NCI-H1417 (cell line): ENCODE measurements at regions not wholly inside any gene's neighbourhood (a gene's known extent, or its start where the extent isn't known, plus 50 kb on each side); places are given as distances from the start of the nearest gene placed in this dataset.
A peak's percentile ranks its signal among the peaks of the same experiment; 100 is the strongest.

Experiments
- DNase-seq, 3 experiments: peaks; one replicate each; lab custom pipeline; 2025; lab: John Stamatoyannopoulos, UW

- DNase-seq: no peak
These were observed 411.3 kb downstream of the SPRY1 start for GRCh38 chr4:123807866-123808265.

GRCh38 chr4:123809864-123810263 lies 413.3 kb downstream of the SPRY1 start:
- DNase-seq: no peak

GRCh38 chr4:123812066-123812390 lies 415.4 kb downstream of the SPRY1 start:
- DNase-seq: peak in 1 of 3 experiments; percentile 26

- no peak for DNase-seq
These were observed 417.3 kb downstream of the SPRY1 start for GRCh38 chr4:123813901-123814300.

- DNase-seq: no peak
These were observed 419.9 kb downstream of the SPRY1 start for GRCh38 chr4:123816462-123816861.

GRCh38 chr4:123817025-123817688 lies 420.6 kb downstream of the SPRY1 start:
- no peak for DNase-seq

GRCh38 chr4:123819362-123820035 lies 422.9 kb downstream of the SPRY1 start:
- no peak for DNase-seq

- no peak for DNase-seq
These were observed 425.3 kb downstream of the SPRY1 start for GRCh38 chr4:123821861-123822260.

GRCh38 chr4:123822353-123822752 lies 425.8 kb downstream of the SPRY1 start:
- no peak for DNase-seq

- DNase-seq: no peak
These were observed 426.6 kb downstream of the SPRY1 start for GRCh38 chr4:123823244-123823643.

- DNase-seq: no peak
These were observed 427.9 kb downstream of the SPRY1 start for GRCh38 chr4:123824524-123824923.

- DNase-seq: no peak
These were observed 429.1 kb downstream of the SPRY1 start for GRCh38 chr4:123825596-123826291.

- peak in 2 of 3 experiments; percentile 2 to 20 for DNase-seq
These were observed 430.3 kb downstream of the SPRY1 start for GRCh38 chr4:123826896-123827295.

- no peak for DNase-seq
These were observed 430.9 kb downstream of the SPRY1 start for GRCh38 chr4:123827511-123827910.

- no peak for DNase-seq
These were observed 434.3 kb downstream of the SPRY1 start for GRCh38 chr4:123830930-123831329.

- DNase-seq: no peak
These were observed 435.8 kb downstream of the SPRY1 start for GRCh38 chr4:123832173-123833026.

GRCh38 chr4:123833171-123833643 lies 436.6 kb downstream of the SPRY1 start:
- DNase-seq: peak in 1 of 3 experiments; percentile 10

- no peak for DNase-seq
These were observed 439.4 kb downstream of the SPRY1 start for GRCh38 chr4:123835831-123836590.

GRCh38 chr4:123836851-123837595 lies 440.4 kb downstream of the SPRY1 start:
- no peak for DNase-seq

- peak in 1 of 3 experiments; percentile 56 for DNase-seq
These were observed 441.9 kb downstream of the SPRY1 start for GRCh38 chr4:123838474-123838873.

GRCh38 chr4:123840197-123840596 lies 443.6 kb downstream of the SPRY1 start:
- DNase-seq: no peak
